ENCODE measurements at regions not wholly inside any gene's neighbourhood (a gene's known extent, or its start where the extent isn't known, plus 50 kb on each side); places are given as distances from the start of the nearest gene placed in this dataset.

DNA sequence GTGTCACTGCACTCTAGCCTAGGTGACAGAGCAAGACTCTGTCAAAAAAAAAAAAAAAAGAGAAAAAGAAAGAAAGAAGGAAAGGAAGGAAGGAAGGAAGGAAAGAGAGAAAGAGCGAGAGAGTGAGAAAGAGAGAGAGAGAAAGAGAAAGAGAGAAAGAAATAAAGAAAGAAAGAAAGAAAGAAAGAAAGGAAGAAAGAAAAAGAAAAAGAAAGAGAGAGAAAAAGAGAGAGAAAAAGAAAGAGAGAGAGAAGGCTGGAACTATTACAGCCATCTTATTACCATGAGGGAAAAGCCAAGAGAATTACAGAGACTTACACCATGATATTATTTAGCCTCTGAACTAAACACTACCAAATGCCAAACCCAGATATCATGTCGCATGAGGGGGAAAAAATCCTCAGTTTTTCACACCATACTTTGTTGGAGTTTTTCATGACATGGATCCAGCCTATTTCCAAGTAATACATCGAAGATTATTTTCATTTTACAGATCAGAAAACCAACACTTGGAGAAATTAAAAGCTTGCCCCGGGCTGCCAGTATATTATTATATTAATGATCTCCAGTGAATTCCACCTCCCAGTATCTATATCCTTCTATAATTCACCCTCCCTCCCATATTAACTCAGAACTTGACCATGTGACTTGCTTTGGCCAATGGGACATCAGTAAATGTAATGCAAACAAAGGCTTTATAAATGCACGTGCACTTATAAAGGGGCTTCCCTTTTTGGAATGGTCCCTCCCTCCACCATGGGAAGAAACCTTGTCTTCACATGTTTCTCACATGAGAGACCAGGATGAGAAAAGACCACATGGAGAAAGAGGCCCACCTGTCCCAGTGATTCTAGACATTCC is 148.6 kb downstream of the MIS18A start (continued):
- TF ChIP-seq ASH2L (IDR thresholded peaks at IDR 0.05; ENCODE audit: borderline replicate concordance, low read depth): no peak
- no peak for TF ChIP-seq NFYB (IDR thresholded peaks at IDR 0.05; ENCODE audit: insufficient read depth, low read depth, low read length)
- TF ChIP-seq SMARCA5 (IDR thresholded peaks at IDR 0.05): no peak
- TF ChIP-seq JUND (IDR thresholded peaks at IDR 0.05; ENCODE audit: low read depth, low read length): no peak
- no peak for TF ChIP-seq TCF3 (IDR thresholded peaks at IDR 0.05; ENCODE audit: borderline replicate concordance, insufficient read depth, low read depth, low read length)

DNA sequence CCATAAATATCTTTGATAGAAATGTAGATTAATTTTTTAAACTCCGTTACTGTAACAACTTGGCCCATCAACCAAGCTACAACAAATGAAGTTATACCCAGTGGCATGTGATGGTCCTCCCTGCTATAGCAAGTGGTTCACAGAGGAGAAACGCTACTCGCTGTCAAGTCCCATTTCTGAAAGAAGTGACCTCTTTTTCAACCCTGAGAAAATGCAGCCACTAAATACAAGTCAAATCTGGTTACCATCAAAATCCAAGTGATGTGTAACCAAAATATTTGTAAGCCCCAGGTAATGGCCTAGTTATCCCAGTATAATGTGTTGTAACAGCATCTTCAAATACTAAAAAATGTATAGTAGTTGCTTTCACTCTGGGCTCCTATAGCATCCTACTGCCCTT is 151.8 kb downstream of the MIS18A start:
- Histone ChIP-seq H3K4me2 (ENCODE audit: control insufficient read depth, insufficient read depth) (no peak overlapping the region), H2AFZ (ENCODE audit: control insufficient read depth, low read depth, low read length) (no peak overlapping the region), H3K9me3 (replicated peaks; ENCODE audit: control insufficient read depth, insufficient read depth, low read length) (peaks cover 2% of the 10 kb centered on the region; the same call in 2 of the 3 replicates), H3K4me3 (no peak overlapping the region), H3K36me3 (ENCODE audit: control insufficient read depth in 2 of 2, insufficient read depth in 2 of 2, low read length in 1 of 2) (no peaks in the 10 kb centered on the region), H3K27me3 (replicated peaks in 1 of 2; ENCODE audit: control insufficient read depth in 2 of 2, insufficient read depth in 2 of 2, low read length in 1 of 2) (no peaks in the 10 kb centered on the region), H3K4me1 (ENCODE audit: control insufficient read depth, insufficient read depth, low read length) (no peaks in the 10 kb centered on the region), H3K9ac (ENCODE audit: control insufficient read depth, insufficient read depth, low read length) (no peak overlapping the region), H3K27ac (ENCODE audit: control insufficient read depth, insufficient read depth) (no peak overlapping the region), H3K79me2 (ENCODE audit: control insufficient read depth, insufficient read depth, low read length) (no peaks in the 10 kb centered on the region), H4K20me1 (ENCODE audit: control insufficient read depth, insufficient read depth) (no peaks in the 10 kb centered on the region)
- FAIRE-seq (no peak), DNase-seq (ENCODE audit: low read depth, low spot score) (no peak), ATAC-seq (no peak)
- intact Hi-C loops (cut with micrococcal nuclease; ENCODE audit: unreplicated experiment): no loop called here
- ChIA-PET POLR2A (no interaction called here), SMC1A (ENCODE audit: uncharacterized antibody, unreplicated experiment) (no interaction called here), CTCF (interaction anchor here (0.6 kb wide), 1 partner anchor 36 kb away, joined by 4 read pairs; no protein-coding TSS in a partner anchor), RAD21 (ENCODE audit: unreplicated experiment) (no interaction called here)
- in situ Hi-C loops (cut with MboI): no loop called here
- no TSS peak for BruUV-seq (replicated peaks)
- 27% methylated on average over 3 of the region's 3 CpGs for WGBS (ENCODE audit: insufficient coverage, insufficient replicate concordance, low lambda C conversion rate, missing lambda C conversion rate)
- TF ChIP-seq ZNF622 (IDR thresholded peaks at IDR 0.05) (no peak), EZH2 (IDR thresholded peaks at IDR 0.05; ENCODE audit: borderline replicate concordance, control insufficient read depth, low read depth, low read length) (no peak), NR2F1 (conservative IDR thresholded peaks at IDR 0.05) (no peak), E4F1 (IDR thresholded peaks at IDR 0.05; ENCODE audit: borderline replicate concordance, partially characterized antibody) (no peak), TARDBP (IDR thresholded peaks at IDR 0.05; ENCODE audit: borderline replicate concordance) (no peak), ETV6 (conservative IDR thresholded peaks at IDR 0.05 in 1 of 2, IDR thresholded peaks at IDR 0.05 in 1 of 2; ENCODE audit: borderline replicate concordance in 1 of 2, low read depth in 1 of 2) (no peak), MXI1 (IDR thresholded peaks at IDR 0.05; ENCODE audit: low read depth, low read length) (no peak), ASH2L (IDR thresholded peaks at IDR 0.05; ENCODE audit: borderline replicate concordance, low read depth) (no peak), SKIL (IDR thresholded peaks at IDR 0.05; ENCODE audit: low read depth, poor library complexity, severe bottlenecking) (no peak), POLR2A (IDR thresholded peaks at IDR 0.05; ENCODE audit: low read depth, low read length) (no peak), HDAC2 (IDR thresholded peaks at IDR 0.05) (no peak), ATF7 (IDR thresholded peaks at IDR 0.05; ENCODE audit: low read depth) (no peak)
- TF ChIP-seq, protein P1, sequence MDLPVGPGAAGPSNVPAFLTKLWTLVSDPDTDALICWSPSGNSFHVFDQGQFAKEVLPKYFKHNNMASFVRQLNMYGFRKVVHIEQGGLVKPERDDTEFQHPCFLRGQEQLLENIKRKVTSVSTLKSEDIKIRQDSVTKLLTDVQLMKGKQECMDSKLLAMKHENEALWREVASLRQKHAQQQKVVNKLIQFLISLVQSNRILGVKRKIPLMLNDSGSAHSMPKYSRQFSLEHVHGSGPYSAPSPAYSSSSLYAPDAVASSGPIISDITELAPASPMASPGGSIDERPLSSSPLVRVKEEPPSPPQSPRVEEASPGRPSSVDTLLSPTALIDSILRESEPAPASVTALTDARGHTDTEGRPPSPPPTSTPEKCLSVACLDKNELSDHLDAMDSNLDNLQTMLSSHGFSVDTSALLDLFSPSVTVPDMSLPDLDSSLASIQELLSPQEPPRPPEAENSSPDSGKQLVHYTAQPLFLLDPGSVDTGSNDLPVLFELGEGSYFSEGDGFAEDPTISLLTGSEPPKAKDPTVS (IDR thresholded peaks at IDR 0.05; ENCODE audit: low read depth, low read length): no peak
